ENCODE measurements at regions not wholly inside any gene's neighbourhood (a gene's known extent, or its start where the extent isn't known, plus 50 kb on each side); places are given as distances from the start of the nearest gene placed in this dataset.

- H3K27me3 ChIP-seq (ENCODE audit: control insufficient read depth, insufficient read depth, low read length): no peaks in the 10 kb centered on the region
- H3K4me2 ChIP-seq (ENCODE audit: extremely low read depth, insufficient read depth, low read length): no peak overlapping the region
- no peak overlapping the region for H3K27ac ChIP-seq (ENCODE audit: insufficient read depth, low read length)
- H3K9me3 ChIP-seq (ENCODE audit: control insufficient read depth, insufficient read depth, low read depth, low read length): no peaks in the 10 kb centered on the region
- no peak overlapping the region for H3K4me3 ChIP-seq (replicated peaks in 1 of 4; ENCODE audit: control extremely low read depth in 1 of 4, insufficient read depth in 1 of 4, low read depth in 3 of 4, low read length in 4 of 4)
- H4K20me1 ChIP-seq (ENCODE audit: control insufficient read depth, extremely low read depth, insufficient read depth, low read length): no peaks in the 10 kb centered on the region
- H2AFZ ChIP-seq (ENCODE audit: low read length): peak overlapping the region; percentile 36
- TF ChIP-seq EZH2 (IDR thresholded peaks at IDR 0.05; ENCODE audit: low read length, missing control alignments) (no peak), CTCF (conservative IDR thresholded peaks at IDR 0.05 in 1 of 2, IDR thresholded peaks at IDR 0.05 in 1 of 2; ENCODE audit: low read depth in 1 of 2, low read length in 2 of 2) (no peak)
- H3K36me3 ChIP-seq (ENCODE audit: control insufficient read depth, insufficient read depth, low read length): no peaks in the 10 kb centered on the region
- DNase-seq (ENCODE audit: low read depth in 2 of 2): no peak
- no peaks in the 10 kb centered on the region for H3K79me2 ChIP-seq (ENCODE audit: control insufficient read depth, insufficient read depth, low read length)
- H3K9ac ChIP-seq (ENCODE audit: insufficient read depth, low read length): no peak overlapping the region
- no peaks in the 10 kb centered on the region for H3K4me1 ChIP-seq (ENCODE audit: control insufficient read depth, extremely low read depth, insufficient read depth, low read length)
Observed at GRCh38 chr2:40746191-40746590, 294.3 kb upstream of the SLC8A1 start.

GRCh38 chr2:40751981-40752380 is 300.1 kb upstream of the SLC8A1 start:
- no peak overlapping the region for H3K27ac ChIP-seq (ENCODE audit: insufficient read depth, low read length)
- TF ChIP-seq CTCF (conservative IDR thresholded peaks at IDR 0.05 in 1 of 2, IDR thresholded peaks at IDR 0.05 in 1 of 2; ENCODE audit: low read depth in 1 of 2, low read length in 2 of 2): no peak
- no peak for TF ChIP-seq EZH2 (IDR thresholded peaks at IDR 0.05; ENCODE audit: low read length, missing control alignments)
- H3K4me2 ChIP-seq (ENCODE audit: extremely low read depth, insufficient read depth, low read length): no peak overlapping the region
- H3K4me3 ChIP-seq (replicated peaks in 1 of 4; ENCODE audit: control extremely low read depth in 1 of 4, insufficient read depth in 1 of 4, low read depth in 3 of 4, low read length in 4 of 4): no peak overlapping the region
- no peak overlapping the region for H2AFZ ChIP-seq (ENCODE audit: low read length)
- H4K20me1 ChIP-seq (ENCODE audit: control insufficient read depth, extremely low read depth, insufficient read depth, low read length): no peaks in the 10 kb centered on the region
- peak in 1 of 2 donors; percentile 23 for DNase-seq (ENCODE audit: low read depth in 2 of 2)
- H3K79me2 ChIP-seq (ENCODE audit: control insufficient read depth, insufficient read depth, low read length): no peaks in the 10 kb centered on the region
- no peak overlapping the region for H3K9ac ChIP-seq (ENCODE audit: insufficient read depth, low read length)
- H3K9me3 ChIP-seq (ENCODE audit: control insufficient read depth, insufficient read depth, low read depth, low read length): no peaks in the 10 kb centered on the region
- H3K36me3 ChIP-seq (ENCODE audit: control insufficient read depth, insufficient read depth, low read length): no peaks in the 10 kb centered on the region
- no peaks in the 10 kb centered on the region for H3K27me3 ChIP-seq (ENCODE audit: control insufficient read depth, insufficient read depth, low read length)
- H3K4me1 ChIP-seq (ENCODE audit: control insufficient read depth, extremely low read depth, insufficient read depth, low read length): no peaks in the 10 kb centered on the region

GRCh38 chr2:40752796-40753195 is 300.9 kb upstream of the SLC8A1 start:
- TF ChIP-seq CTCF (conservative IDR thresholded peaks at IDR 0.05 in 1 of 2, IDR thresholded peaks at IDR 0.05 in 1 of 2; ENCODE audit: low read depth in 1 of 2, low read length in 2 of 2): no peak
- TF ChIP-seq EZH2 (IDR thresholded peaks at IDR 0.05; ENCODE audit: low read length, missing control alignments): no peak
- Histone ChIP-seq H3K27me3 (ENCODE audit: control insufficient read depth, insufficient read depth, low read length) (no peaks in the 10 kb centered on the region), H3K9ac (ENCODE audit: insufficient read depth, low read length) (no peak overlapping the region)

More at GRCh38 chr2:40752796-40753195, 300.9 kb upstream of the SLC8A1 start:
- no peak overlapping the region for H3K27ac ChIP-seq (ENCODE audit: insufficient read depth, low read length)
- H3K4me2 ChIP-seq (ENCODE audit: extremely low read depth, insufficient read depth, low read length): no peak overlapping the region
- H3K9me3 ChIP-seq (ENCODE audit: control insufficient read depth, insufficient read depth, low read depth, low read length): no peaks in the 10 kb centered on the region
- no peaks in the 10 kb centered on the region for H4K20me1 ChIP-seq (ENCODE audit: control insufficient read depth, extremely low read depth, insufficient read depth, low read length)
- H3K4me3 ChIP-seq (replicated peaks in 1 of 4; ENCODE audit: control extremely low read depth in 1 of 4, insufficient read depth in 1 of 4, low read depth in 3 of 4, low read length in 4 of 4): no peak overlapping the region
- no peak overlapping the region for H2AFZ ChIP-seq (ENCODE audit: low read length)
- DNase-seq (ENCODE audit: low read depth in 2 of 2): no peak
- H3K79me2 ChIP-seq (ENCODE audit: control insufficient read depth, insufficient read depth, low read length): no peaks in the 10 kb centered on the region
- H3K4me1 ChIP-seq (ENCODE audit: control insufficient read depth, extremely low read depth, insufficient read depth, low read length): no peaks in the 10 kb centered on the region
- no peaks in the 10 kb centered on the region for H3K36me3 ChIP-seq (ENCODE audit: control insufficient read depth, insufficient read depth, low read length)

Measured in fibroblast of lung (primary cell).